ENCODE measurements at regions not wholly inside any gene's neighbourhood (a gene's known extent, or its start where the extent isn't known, plus 50 kb on each side); places are given as distances from the start of the nearest gene placed in this dataset.

- no peak for TF ChIP-seq CTCF (IDR thresholded peaks at IDR 0.05; ENCODE audit: borderline replicate concordance, insufficient read depth, low read depth, low read length)
- no peak overlapping the region for H3K4me3 ChIP-seq (ENCODE audit: low read depth, low read length)
Measured at GRCh38 chr10:20971901-20972300, 74.8 kb upstream of the NEBL start.

GRCh38 chr10:20970708-20971107 lies 73.6 kb upstream of the NEBL start:
- TF ChIP-seq CTCF (IDR thresholded peaks at IDR 0.05; ENCODE audit: borderline replicate concordance, insufficient read depth, low read depth, low read length) = no peak
- no peak overlapping the region for H3K4me3 ChIP-seq (ENCODE audit: low read depth, low read length)

- TF ChIP-seq CTCF (IDR thresholded peaks at IDR 0.05; ENCODE audit: borderline replicate concordance, insufficient read depth, low read depth, low read length) = no peak
- H3K4me3 ChIP-seq (ENCODE audit: low read depth, low read length) = no peak overlapping the region
Measured at GRCh38 chr10:20970044-20970443, 72.9 kb upstream of the NEBL start.

- H3K4me3 ChIP-seq (ENCODE audit: low read depth, low read length) = no peak overlapping the region
- no peak for TF ChIP-seq CTCF (IDR thresholded peaks at IDR 0.05; ENCODE audit: borderline replicate concordance, insufficient read depth, low read depth, low read length)
Measured at GRCh38 chr10:20966426-20966825, 69.3 kb upstream of the NEBL start.

GRCh38 chr10:20963721-20964595 lies 66.8 kb upstream of the NEBL start:
- TF ChIP-seq CTCF (IDR thresholded peaks at IDR 0.05; ENCODE audit: borderline replicate concordance, insufficient read depth, low read depth, low read length) = no peak
- H3K4me3 ChIP-seq (ENCODE audit: low read depth, low read length) = no peak overlapping the region

- no peak for TF ChIP-seq CTCF (IDR thresholded peaks at IDR 0.05; ENCODE audit: borderline replicate concordance, insufficient read depth, low read depth, low read length)
- no peak overlapping the region for H3K4me3 ChIP-seq (ENCODE audit: low read depth, low read length)
Measured at GRCh38 chr10:20963056-20963455, 65.9 kb upstream of the NEBL start.

GRCh38 chr10:20962165-20962564 lies 65.1 kb upstream of the NEBL start:
- H3K4me3 ChIP-seq (ENCODE audit: low read depth, low read length) = no peak overlapping the region
- TF ChIP-seq CTCF (IDR thresholded peaks at IDR 0.05; ENCODE audit: borderline replicate concordance, insufficient read depth, low read depth, low read length) = no peak

Measured in GM12875 (cell line).